Gastroesophageal sphincter (tissue), 3 donors: ENCODE measurements at regions not wholly inside any gene's neighbourhood (a gene's known extent, or its start where the extent isn't known, plus 50 kb on each side); places are given as distances from the start of the nearest gene placed in this dataset.

ENCODE experiments used
- CTCF ChIP-seq, 4 experiments: fragments of 200-600 bp in 2 of 4; fragments of 450-650 bp in 2 of 4; sonication (generic) in 1 of 4; IDR thresholded peaks; one replicate each; pipeline ENCODE4 v1.5.1; 2017 to 2019; ENCODE audit warnings: antibody characterized with exemption in 4 of 4, mild to moderate bottlenecking in 2 of 4, moderate library complexity in 2 of 4
- POLR2A ChIP-seq, 2 donors: fragments of 450-650 bp; IDR thresholded peaks; one replicate each; pipeline ENCODE4 v1.6.1; 2017; ENCODE audit warnings: antibody characterized with exemption in 2 of 2, mild to moderate bottlenecking in 2 of 2, moderate library complexity in 1 of 2
- POLR2AphosphoS5 ChIP-seq: sonication (generic); formaldehyde crosslinking; IDR thresholded peaks from one replicate; pipeline ENCODE4 v1.6.1; 2017; ENCODE audit warnings: antibody characterized with exemption

GRCh38 chr4:124955476-124955875 lies 242.9 kb upstream of the ANKRD50 start:
- no peak for TF ChIP-seq CTCF (IDR thresholded peaks at IDR 0.05)
- no peak for TF ChIP-seq POLR2A (IDR thresholded peaks at IDR 0.05)
- TF ChIP-seq POLR2AphosphoS5: no peak
